Common myeloid progenitor, CD34-positive (primary cell): ENCODE measurements at regions not wholly inside any gene's neighbourhood (a gene's known extent, or its start where the extent isn't known, plus 50 kb on each side); places are given as distances from the start of the nearest gene placed in this dataset.

Experiments used
- CTCF ChIA-PET: fragments of 350-600 bp; sonication (Branson Sonifier 250); formaldehyde crosslinking; loops from one replicate; lab custom pipeline; 2021; ENCODE audit warnings: antibody characterized with exemption; lab: Charles Lee
- POLR2A ChIA-PET: fragments of 350-600 bp; sonication (Branson Sonifier 250); formaldehyde crosslinking; loops from one replicate; lab custom pipeline; 2021; ENCODE audit warnings: antibody characterized with exemption; lab: Charles Lee
- DNase-seq, 3 donors: peaks; one replicate each; pipeline versions ENCODE4 v3.0.0 to v3.0.0-alpha.2; 2013
- H3K27ac ChIP-seq, 2 experiments: 1 replicate in 1 of 2; 2 replicates in 1 of 2; pipeline ENCODE4 v1.7.0; 2013; ENCODE audit warnings: inconsistent platforms in 2 of 2, low read length in 2 of 2, mild to moderate bottlenecking in 2 of 2, low read depth in 1 of 2, moderate library complexity in 1 of 2; ENCODE audit not compliant: severe bottlenecking in 2 of 2, insufficient read depth in 1 of 2, poor library complexity in 1 of 2
- H3K27me3 ChIP-seq, 5 experiments: replicated peaks in 2 of 5; 1 replicate in 3 of 5; 2 replicates in 2 of 5; pipeline versions ENCODE4 v1.6.1 to v1.7.0; 2013; ENCODE audit warnings: low read length in 4 of 5, mild to moderate bottlenecking in 2 of 5, moderate library complexity in 2 of 5, inconsistent platforms in 1 of 5; ENCODE audit not compliant: insufficient read depth in 5 of 5, control insufficient read depth in 4 of 5
- H3K36me3 ChIP-seq, 4 experiments: 1 replicate in 2 of 4; 2 replicates in 2 of 4; pipeline versions ENCODE4 v1.6.1 to v1.7.0; 2013; ENCODE audit warnings: low read length in 3 of 4, control low read depth in 1 of 4, mild to moderate bottlenecking in 1 of 4; ENCODE audit not compliant: control insufficient read depth in 4 of 4, insufficient read depth in 4 of 4
- H3K4me1 ChIP-seq, 4 experiments: 1 replicate in 3 of 4; 2 replicates in 1 of 4; pipeline versions ENCODE4 v1.6.1 to v1.7.1; 2013; ENCODE audit warnings: low read length in 3 of 4, mild to moderate bottlenecking in 3 of 4, control low read depth in 1 of 4, inconsistent platforms in 1 of 4, moderate library complexity in 1 of 4; ENCODE audit not compliant: control insufficient read depth in 4 of 4, insufficient read depth in 4 of 4; ENCODE audit errors: control extremely low read depth in 1 of 4
- H3K4me3 ChIP-seq, 7 experiments: 1 replicate in 4 of 7; 2 replicates in 3 of 7; pipeline versions ENCODE4 v1.5.1 to v1.7.0; 2013; ENCODE audit warnings: mild to moderate bottlenecking in 7 of 7, low read length in 6 of 7, moderate library complexity in 6 of 7, inconsistent platforms in 2 of 7, low read depth in 2 of 7, control low read depth in 1 of 7; ENCODE audit not compliant: insufficient read depth in 4 of 7, control insufficient read depth in 1 of 7; ENCODE audit errors: extremely low read depth in 1 of 7
- H3K9me3 ChIP-seq, 5 experiments: 1 replicate in 4 of 5; 2 replicates in 1 of 5; pipeline versions ENCODE4 v1.6.1 to v1.7.1; 2013; ENCODE audit warnings: low read length in 4 of 5, mild to moderate bottlenecking in 2 of 5, inconsistent platforms in 1 of 5, low read depth in 1 of 5, moderate library complexity in 1 of 5; ENCODE audit not compliant: control insufficient read depth in 4 of 5, insufficient read depth in 2 of 5; ENCODE audit errors: control extremely low read depth in 1 of 5
- WGBS: methylation state at CpG from one replicate; pipeline ENCODE4 v1.1.5; 2013; ENCODE audit not compliant: insufficient coverage; 5-methylcytosine and 5-hydroxymethylcytosine counted together

- Histone ChIP-seq H3K9me3 (peaks cover 0 to 5% (median 0%) of the 10 kb centered on the region in 5 experiments), H3K27ac (no peak overlapping the region), H3K4me3 (no peak overlapping the region), H3K27me3 (no peaks in the 10 kb centered on the region), H3K36me3 (no peaks in the 10 kb centered on the region), H3K4me1 (no peaks in the 10 kb centered on the region)
- CTCF ChIA-PET, result no interaction called here
- POLR2A ChIA-PET, result no interaction called here
- WGBS, result 83% methylated on average over 1 of the region's 6 CpGs
- DNase-seq, result no peak
These were observed 443.8 kb downstream of the TENT5A start for GRCh38 chr6:81308577-81309279.

- WGBS, result no CpG with 5 or more reads among the region's 4 CpGs
- no peaks in the 10 kb centered on the region for H3K27me3 ChIP-seq
- no peak for DNase-seq
- H3K36me3 ChIP-seq, result no peaks in the 10 kb centered on the region
- H3K4me3 ChIP-seq, result no peak overlapping the region
- no peak overlapping the region for H3K27ac ChIP-seq
- no peaks in the 10 kb centered on the region for H3K9me3 ChIP-seq
- POLR2A ChIA-PET, result no interaction called here
- no peaks in the 10 kb centered on the region for H3K4me1 ChIP-seq
- CTCF ChIA-PET, result no interaction called here
These were observed 444.7 kb downstream of the TENT5A start for GRCh38 chr6:81307651-81308214.

GRCh38 chr6:81304466-81304865, 448.0 kb downstream of the TENT5A start:
- H3K27ac ChIP-seq, result no peak overlapping the region
- ChIA-PET POLR2A (no interaction called here), CTCF (no interaction called here)
- H3K4me1 ChIP-seq, result no peaks in the 10 kb centered on the region
- no peaks in the 10 kb centered on the region for H3K27me3 ChIP-seq
- no CpG with 5 or more reads among the region's 1 CpG for WGBS
- no peak overlapping the region for H3K4me3 ChIP-seq
- H3K9me3 ChIP-seq, result no peaks in the 10 kb centered on the region
- no peak for DNase-seq
- no peaks in the 10 kb centered on the region for H3K36me3 ChIP-seq

GRCh38 chr6:81300961-81301360, 451.5 kb downstream of the TENT5A start:
- Histone ChIP-seq H3K27me3 (no peaks in the 10 kb centered on the region), H3K27ac (no peak overlapping the region), H3K4me3 (no peak overlapping the region), H3K36me3 (no peaks in the 10 kb centered on the region), H3K4me1 (no peaks in the 10 kb centered on the region), H3K9me3 (no peaks in the 10 kb centered on the region)
- ChIA-PET POLR2A (no interaction called here), CTCF (no interaction called here)
- no peak for DNase-seq
- WGBS, result 83% methylated on average over 1 of the region's 1 CpG

- Histone ChIP-seq H3K9me3 (no peaks in the 10 kb centered on the region), H3K27ac (no peak overlapping the region), H3K36me3 (no peaks in the 10 kb centered on the region), H3K27me3 (no peaks in the 10 kb centered on the region), H3K4me3 (no peak overlapping the region), H3K4me1 (no peaks in the 10 kb centered on the region)
- ChIA-PET POLR2A (no interaction called here), CTCF (no interaction called here)
- DNase-seq, result no peak
- WGBS, result 94% methylated on average over 3 of the region's 3 CpGs
These were observed 453.7 kb downstream of the TENT5A start for GRCh38 chr6:81298751-81299150.

GRCh38 chr6:81295310-81295709, 457.2 kb downstream of the TENT5A start:
- DNase-seq, result no peak
- no peaks in the 10 kb centered on the region for H3K9me3 ChIP-seq
- ChIA-PET CTCF (no interaction called here), POLR2A (no interaction called here)
- no peak overlapping the region for H3K4me3 ChIP-seq
- H3K27ac ChIP-seq, result no peak overlapping the region
- H3K4me1 ChIP-seq, result no peaks in the 10 kb centered on the region
- no peaks in the 10 kb centered on the region for H3K27me3 ChIP-seq
- H3K36me3 ChIP-seq, result no peaks in the 10 kb centered on the region

- no peak for DNase-seq
- CTCF ChIA-PET, result no interaction called here
- 86% methylated on average over 2 of the region's 2 CpGs for WGBS
- Histone ChIP-seq H3K9me3 (no peaks in the 10 kb centered on the region), H3K4me1 (no peaks in the 10 kb centered on the region), H3K27me3 (no peaks in the 10 kb centered on the region), H3K36me3 (no peaks in the 10 kb centered on the region), H3K27ac (no peak overlapping the region), H3K4me3 (no peak overlapping the region)
- POLR2A ChIA-PET, result no interaction called here
These were observed 458.6 kb downstream of the TENT5A start for GRCh38 chr6:81293896-81294295.
